H9 (cell line): ENCODE measurements at regions not wholly inside any gene's neighbourhood (a gene's known extent, or its start where the extent isn't known, plus 50 kb on each side); places are given as distances from the start of the nearest gene placed in this dataset.

Source experiments
- DNase-seq: peaks from one replicate; pipeline ENCODE4 v3.0.0-alpha.2; 2017
- H2AFZ ChIP-seq: one replicate; pipeline ENCODE4 v1.6.1; 2013; ENCODE audit warnings: mild to moderate bottlenecking, low read length, control low read depth, moderate library complexity
- H2AK5ac ChIP-seq: 2 replicates; pipeline ENCODE4 v1.6.1; 2013; ENCODE audit warnings: low read length, control low read depth, mixed read lengths; ENCODE audit not compliant: insufficient read length
- H2BK120ac ChIP-seq: one replicate; pipeline ENCODE4 v1.6.1; 2013; ENCODE audit warnings: low read depth, mild to moderate bottlenecking, low read length, control low read depth, inconsistent platforms; ENCODE audit not compliant: poor library complexity, severe bottlenecking
- H2BK12ac ChIP-seq: 2 replicates; pipeline ENCODE4 v1.6.1; 2013; ENCODE audit warnings: low read length, control low read depth, mixed read lengths, low read depth; ENCODE audit not compliant: insufficient read length
- H2BK15ac ChIP-seq: 2 replicates; pipeline ENCODE4 v1.6.1; 2013; ENCODE audit warnings: low read depth, low read length, control low read depth
- H2BK20ac ChIP-seq: one replicate; pipeline ENCODE4 v1.6.1; 2013; ENCODE audit warnings: low read depth, mild to moderate bottlenecking, low read length, control low read depth, inconsistent platforms; ENCODE audit not compliant: poor library complexity, severe bottlenecking
- H2BK5ac ChIP-seq: 2 replicates; pipeline ENCODE4 v1.6.1; 2013; ENCODE audit warnings: low read length, control low read depth, mixed read lengths; ENCODE audit not compliant: insufficient read length
- H3K14ac ChIP-seq: 2 replicates; pipeline ENCODE4 v1.6.1; 2013; ENCODE audit warnings: low read length, control low read depth; ENCODE audit not compliant: insufficient read depth
- H3K18ac ChIP-seq: 2 replicates; pipeline ENCODE4 v1.6.1; 2013; ENCODE audit warnings: low read depth, mild to moderate bottlenecking, mixed read lengths, low read length, control low read depth; ENCODE audit not compliant: insufficient read length
- H3K23ac ChIP-seq: 2 replicates; pipeline ENCODE4 v1.6.1; 2013; ENCODE audit warnings: low read length, control low read depth, mixed read lengths, low read depth; ENCODE audit not compliant: insufficient read length
- H3K23me2 ChIP-seq: 2 replicates; pipeline ENCODE4 v1.6.1; 2013; ENCODE audit warnings: low read depth, mild to moderate bottlenecking, mixed read lengths, low read length, control low read depth; ENCODE audit not compliant: insufficient read length, poor library complexity, severe bottlenecking
- H3K27ac ChIP-seq: 2 replicates; pipeline ENCODE4 v1.5.1; 2013; ENCODE audit warnings: low read length, control low read depth, mixed read lengths, low read depth; ENCODE audit not compliant: insufficient read length
- H3K27me3 ChIP-seq: 2 replicates; pipeline ENCODE4 v1.6.1; 2013; ENCODE audit warnings: low read length, control low read depth, inconsistent platforms; ENCODE audit not compliant: insufficient read depth
- H3K4ac ChIP-seq: 2 replicates; pipeline ENCODE4 v1.6.1; 2013; ENCODE audit warnings: low read depth, mild to moderate bottlenecking, control low read depth, inconsistent platforms, low read length, moderate library complexity
- H3K4me1 ChIP-seq: 2 replicates; pipeline ENCODE4 v1.6.1; 2013; ENCODE audit warnings: low read length, control low read depth, inconsistent platforms; ENCODE audit not compliant: insufficient read depth
- H3K4me2 ChIP-seq: 2 replicates; pipeline ENCODE4 v1.6.1; 2013; ENCODE audit warnings: low read length, control low read depth, mixed read lengths; ENCODE audit not compliant: insufficient read length, insufficient read depth
- H3K56ac ChIP-seq: 2 replicates; pipeline ENCODE4 v1.6.1; 2013; ENCODE audit warnings: low read depth, mild to moderate bottlenecking, mixed read lengths, low read length, control low read depth; ENCODE audit not compliant: insufficient read length
- H3K79me1 ChIP-seq: 2 replicates; pipeline ENCODE4 v1.6.1; 2013; ENCODE audit warnings: low read depth, mild to moderate bottlenecking, moderate library complexity, low read length, control low read depth, inconsistent platforms; ENCODE audit not compliant: insufficient read depth, poor library complexity, severe bottlenecking
- H3K79me2 ChIP-seq: 2 replicates; pipeline ENCODE4 v1.6.1; 2013; ENCODE audit warnings: low read length, control low read depth, inconsistent platforms; ENCODE audit not compliant: insufficient read depth
- H3K9ac ChIP-seq: 2 replicates; pipeline ENCODE4 v1.6.1; 2013; ENCODE audit warnings: low read length, control low read depth, mixed read lengths; ENCODE audit not compliant: insufficient read length; ENCODE audit errors: extremely low read depth
- H3K9me3 ChIP-seq: one replicate; pipeline ENCODE4 v1.6.1; 2013; ENCODE audit warnings: low read depth, low read length, inconsistent platforms; ENCODE audit not compliant: control insufficient read depth
- H3T11ph ChIP-seq: one replicate; pipeline ENCODE4 v1.6.1; 2013; ENCODE audit warnings: mild to moderate bottlenecking, low read length, control low read depth, inconsistent platforms
- H4K20me1 ChIP-seq: one replicate; pipeline ENCODE4 v1.6.1; 2013; ENCODE audit not compliant: control insufficient read depth, insufficient read length, insufficient read depth
- H4K5ac ChIP-seq: 2 replicates; pipeline ENCODE4 v1.6.1; 2013; ENCODE audit warnings: low read depth, mild to moderate bottlenecking, mixed read lengths, low read length, control low read depth; ENCODE audit not compliant: insufficient read length
- H4K8ac ChIP-seq: replicated peaks from 2 replicates; pipeline ENCODE4 v1.6.1; 2013; ENCODE audit warnings: low read length, control low read depth, mixed read lengths, low read depth; ENCODE audit not compliant: insufficient read length
- H4K91ac ChIP-seq: 2 replicates; pipeline ENCODE4 v1.6.1; 2013; ENCODE audit warnings: low read depth, mild to moderate bottlenecking, moderate library complexity, mixed read lengths, low read length, control low read depth; ENCODE audit not compliant: insufficient read length
- H3K27ac Mint-ChIP-seq, 3 experiments: 2 replicates in 2 of 3; 3 replicates in 1 of 3; pipeline ENCODE4 v1.8.0; 2020 to 2021; ENCODE audit warnings: mixed read lengths in 3 of 3, mild to moderate bottlenecking in 1 of 3, moderate library complexity in 1 of 3
- H3K27me3 Mint-ChIP-seq: 2 replicates; pipeline ENCODE4 v1.8.0; 2021; ENCODE audit warnings: low read depth, mild to moderate bottlenecking, moderate library complexity, mixed read lengths
- H3K36me3 Mint-ChIP-seq, 3 experiments: 2 replicates in 2 of 3; 3 replicates in 1 of 3; pipeline ENCODE4 v1.8.0; 2020 to 2021; ENCODE audit warnings: low read depth in 3 of 3, mixed read lengths in 3 of 3; ENCODE audit not compliant: insufficient read depth in 1 of 3
- H3K4me1 Mint-ChIP-seq, 2 experiments: 2 replicates each; pipeline ENCODE4 v1.8.0; 2020; ENCODE audit warnings: mixed read lengths in 2 of 2
- H3K4me3 Mint-ChIP-seq, 2 experiments: 2 replicates in 1 of 2; 3 replicates in 1 of 2; pipeline ENCODE4 v1.8.0; 2020 to 2021; ENCODE audit warnings: mild to moderate bottlenecking in 2 of 2, mixed read lengths in 2 of 2, moderate library complexity in 1 of 2
- H3K9me3 Mint-ChIP-seq, 2 experiments: 2 replicates in 1 of 2; 3 replicates in 1 of 2; pipeline ENCODE4 v1.8.0; 2020; ENCODE audit warnings: mild to moderate bottlenecking in 2 of 2, mixed read lengths in 2 of 2, moderate library complexity in 1 of 2
- WGBS: extraction: QIAGEN DNeasy Blood & Tissue Kit; methylation state at CpG from one replicate; pipeline ENCODE4 v1.1.7; 2013; ENCODE audit warnings: missing lambda C conversion rate, low lambda C conversion rate, mixed read lengths; ENCODE audit not compliant: insufficient read length; ENCODE audit errors: extremely low coverage; 5-methylcytosine and 5-hydroxymethylcytosine counted together
- TF ChIP-seq, protein P1 (sequence below): fragments of 200-600 bp; sonication (generic); conservative IDR thresholded peaks from 3 replicates; pipeline ENCODE4 v1.8.0; 2021; ENCODE audit warnings: antibody characterized with exemption, mild to moderate bottlenecking

DNA sequence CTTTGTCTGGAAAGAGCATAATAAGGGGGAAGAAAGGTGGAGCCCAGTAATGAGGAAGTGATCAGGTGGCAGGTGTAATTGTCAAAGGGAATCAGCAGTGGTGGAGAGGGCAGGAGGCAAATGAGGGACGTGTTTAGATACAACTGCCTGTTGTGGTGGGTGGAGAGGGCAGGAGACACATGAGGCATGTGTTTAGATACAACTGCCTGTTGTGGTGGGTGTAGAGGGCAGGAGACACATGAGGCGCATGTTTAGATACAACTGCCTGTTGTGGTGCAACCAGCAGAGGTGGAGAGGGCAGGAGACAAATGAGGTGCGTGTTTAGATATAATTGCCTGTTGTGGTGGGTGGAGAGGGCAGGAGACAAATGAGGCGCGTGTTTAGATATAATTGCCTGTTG, 173.1 kb downstream of the ANKRD30B start:
- TF ChIP-seq, protein P1, sequence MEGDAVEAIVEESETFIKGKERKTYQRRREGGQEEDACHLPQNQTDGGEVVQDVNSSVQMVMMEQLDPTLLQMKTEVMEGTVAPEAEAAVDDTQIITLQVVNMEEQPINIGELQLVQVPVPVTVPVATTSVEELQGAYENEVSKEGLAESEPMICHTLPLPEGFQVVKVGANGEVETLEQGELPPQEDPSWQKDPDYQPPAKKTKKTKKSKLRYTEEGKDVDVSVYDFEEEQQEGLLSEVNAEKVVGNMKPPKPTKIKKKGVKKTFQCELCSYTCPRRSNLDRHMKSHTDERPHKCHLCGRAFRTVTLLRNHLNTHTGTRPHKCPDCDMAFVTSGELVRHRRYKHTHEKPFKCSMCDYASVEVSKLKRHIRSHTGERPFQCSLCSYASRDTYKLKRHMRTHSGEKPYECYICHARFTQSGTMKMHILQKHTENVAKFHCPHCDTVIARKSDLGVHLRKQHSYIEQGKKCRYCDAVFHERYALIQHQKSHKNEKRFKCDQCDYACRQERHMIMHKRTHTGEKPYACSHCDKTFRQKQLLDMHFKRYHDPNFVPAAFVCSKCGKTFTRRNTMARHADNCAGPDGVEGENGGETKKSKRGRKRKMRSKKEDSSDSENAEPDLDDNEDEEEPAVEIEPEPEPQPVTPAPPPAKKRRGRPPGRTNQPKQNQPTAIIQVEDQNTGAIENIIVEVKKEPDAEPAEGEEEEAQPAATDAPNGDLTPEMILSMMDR, result no peak
- no peak overlapping the region for H3K23ac ChIP-seq
- H3K79me2 ChIP-seq, result no peaks in the 10 kb centered on the region
- H2AK5ac ChIP-seq, result no peak overlapping the region
- no peak overlapping the region for H3K4me2 ChIP-seq
- H3K4ac ChIP-seq, result no peak overlapping the region
- no peaks in the 10 kb centered on the region for H3K79me1 ChIP-seq
- no peak overlapping the region for H4K8ac ChIP-seq
- H3K4me1 ChIP-seq, result no peaks in the 10 kb centered on the region
- H3K56ac ChIP-seq, result no peak overlapping the region
- H2BK15ac ChIP-seq, result no peak overlapping the region
- no peak overlapping the region for H3K27ac ChIP-seq
- no peak overlapping the region for H3K18ac ChIP-seq
- DNase-seq, result no peak
- no peak overlapping the region for H2BK5ac ChIP-seq
- H4K5ac ChIP-seq, result no peak overlapping the region
- H4K20me1 ChIP-seq, result no peaks in the 10 kb centered on the region
- H2BK12ac ChIP-seq, result no peak overlapping the region
- no peaks in the 10 kb centered on the region for H3K4me1 Mint-ChIP-seq
- H2BK120ac ChIP-seq, result no peak overlapping the region
- H3K27me3 Mint-ChIP-seq, result peaks cover 2% of the 10 kb centered on the region; the same call in 1 of the 2 replicates
- peaks cover 97 to 99% of the 10 kb centered on the region in 2 experiments for H3K9me3 Mint-ChIP-seq
- no CpG with 5 or more reads among the region's 5 CpGs for WGBS
- no peak overlapping the region for H3T11ph ChIP-seq
- H2AFZ ChIP-seq, result no peak overlapping the region
- H3K9me3 ChIP-seq, result peaks cover 100% of the 10 kb centered on the region
- no peaks in the 10 kb centered on the region for H3K27me3 ChIP-seq
- no peak overlapping the region for H3K27ac Mint-ChIP-seq
- H4K91ac ChIP-seq, result no peak overlapping the region
- H3K14ac ChIP-seq, result no peak overlapping the region
- no peak overlapping the region for H3K4me3 Mint-ChIP-seq
- H2BK20ac ChIP-seq, result no peak overlapping the region
- H3K23me2 ChIP-seq, result no peaks in the 10 kb centered on the region
- H3K36me3 Mint-ChIP-seq, result peaks cover 24 to 33% (median 25%) of the 10 kb centered on the region in 3 experiments; a peak in 6 of 7 replicates
- H3K9ac ChIP-seq, result no peak overlapping the region
